ENCODE measurements at regions not wholly inside any gene's neighbourhood (a gene's known extent, or its start where the extent isn't known, plus 50 kb on each side); places are given as distances from the start of the nearest gene placed in this dataset.
A peak's percentile ranks its signal among the peaks of the same experiment; 100 is the strongest.

- no peak for DNase-seq (ENCODE audit: low read depth)
Observed at GRCh38 chr5:68431186-68431585, 215.6 kb downstream of the PIK3R1 start.

- DNase-seq (ENCODE audit: low read depth): no peak
Observed at GRCh38 chr5:68431601-68432337, 216.2 kb downstream of the PIK3R1 start.

DNA sequence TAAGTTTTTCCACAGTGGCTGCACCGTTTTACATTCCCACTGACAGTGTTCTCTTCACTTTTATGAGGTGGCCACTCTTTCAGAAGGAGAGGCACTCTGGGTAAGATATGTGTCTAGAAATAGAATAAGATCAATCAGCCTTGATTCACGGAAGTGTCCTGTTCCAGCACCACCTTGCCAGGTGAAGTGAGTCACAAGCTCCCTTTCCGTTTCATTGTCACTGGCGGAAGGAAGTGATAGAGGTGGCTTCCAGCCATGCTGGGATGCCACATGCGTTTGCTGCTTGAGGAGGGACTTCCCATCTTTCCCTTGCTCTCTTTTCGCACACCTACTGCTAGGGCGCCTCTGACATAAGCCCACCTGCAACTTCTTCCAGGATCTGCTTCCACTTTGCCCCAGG, 217.1 kb downstream of the PIK3R1 start:
- DNase-seq (ENCODE audit: low read depth): peak; percentile 24

DNA sequence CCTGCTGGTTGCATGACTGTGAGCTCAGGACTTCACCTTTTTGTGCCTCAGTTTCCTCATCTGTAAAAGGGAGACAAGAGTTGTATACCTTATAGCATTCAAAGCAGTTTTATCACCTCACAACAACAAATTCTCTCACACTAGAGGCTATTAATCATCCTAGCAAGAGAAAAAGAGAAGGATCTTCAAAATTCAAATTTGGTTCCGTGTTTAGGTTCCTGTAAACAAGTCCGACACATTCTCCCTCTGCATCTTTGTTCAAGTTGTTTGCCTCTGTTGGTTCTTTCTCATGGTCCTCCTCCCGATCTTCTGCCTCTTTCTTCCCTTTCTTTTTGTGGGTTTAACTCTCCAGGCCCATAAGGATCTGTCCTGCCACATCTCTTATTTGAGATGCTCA, 218.0 kb downstream of the PIK3R1 start:
- DNase-seq (ENCODE audit: low read depth): no peak

GRCh38 chr5:68433923-68434879, 218.6 kb downstream of the PIK3R1 start:
- peak; percentile 78 for DNase-seq (ENCODE audit: low read depth)

DNA sequence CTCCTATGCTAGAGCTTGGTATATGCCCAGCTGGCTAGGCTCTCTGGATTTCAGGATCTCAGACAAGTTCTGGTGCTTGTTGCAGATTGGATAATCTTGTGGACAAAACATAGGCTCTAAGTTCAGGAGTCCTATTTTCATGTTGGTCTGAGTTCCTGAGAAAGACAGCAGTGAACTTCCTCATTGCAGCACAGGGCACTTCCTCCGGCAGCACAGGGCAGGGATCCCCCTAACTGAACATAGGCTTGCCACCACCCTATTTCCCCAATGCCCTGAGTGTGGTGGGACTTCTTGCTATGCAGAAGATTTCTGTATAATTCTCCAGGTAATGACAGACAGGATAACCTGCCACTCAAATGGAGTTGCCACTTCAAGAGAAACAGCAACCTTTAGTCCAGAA, 220.1 kb downstream of the PIK3R1 start:
- no peak for DNase-seq (ENCODE audit: low read depth)

GRCh38 chr5:68436686-68437520, 221.3 kb downstream of the PIK3R1 start:
- no peak for DNase-seq (ENCODE audit: low read depth)

DNA sequence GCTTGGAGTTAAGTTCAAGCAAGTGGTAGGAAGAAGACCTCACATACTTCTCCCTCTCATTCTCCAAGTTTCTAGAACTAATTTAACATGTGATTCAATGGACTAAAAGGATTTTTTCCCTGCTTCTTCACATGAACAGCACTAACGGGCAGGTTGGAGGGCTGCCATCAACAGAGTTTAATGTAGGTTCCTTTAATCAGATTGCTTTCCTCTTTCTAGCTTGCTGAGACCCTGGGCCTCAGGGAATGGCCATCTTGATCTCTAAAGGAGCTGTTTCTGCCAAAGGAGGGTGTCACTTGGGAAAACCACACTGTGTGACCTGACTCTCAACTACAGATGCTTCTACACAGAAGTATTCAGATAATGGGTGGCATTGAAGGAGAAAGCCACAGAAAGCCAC, 223.3 kb downstream of the PIK3R1 start:
- DNase-seq (ENCODE audit: low read depth): no peak

DNA sequence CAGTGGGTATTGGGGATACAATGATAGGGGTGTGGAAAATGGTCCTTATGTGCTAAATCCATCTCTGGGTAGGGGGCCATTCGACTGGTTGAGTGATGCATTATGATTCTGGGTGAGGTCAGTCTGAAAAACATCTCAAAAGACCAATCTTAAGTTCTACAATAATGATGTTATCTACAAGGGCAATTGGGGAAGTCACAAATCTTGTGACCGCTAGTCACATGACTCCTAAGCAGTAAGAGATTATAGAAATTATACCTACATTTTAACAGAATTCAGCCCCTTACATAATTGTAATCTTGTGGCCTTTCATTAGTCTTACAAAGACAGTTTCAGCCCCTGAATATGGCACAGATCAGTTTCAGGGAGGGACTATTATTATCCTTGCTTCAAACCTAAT, 224.7 kb downstream of the PIK3R1 start:
- no peak for DNase-seq (ENCODE audit: low read depth)

DNA sequence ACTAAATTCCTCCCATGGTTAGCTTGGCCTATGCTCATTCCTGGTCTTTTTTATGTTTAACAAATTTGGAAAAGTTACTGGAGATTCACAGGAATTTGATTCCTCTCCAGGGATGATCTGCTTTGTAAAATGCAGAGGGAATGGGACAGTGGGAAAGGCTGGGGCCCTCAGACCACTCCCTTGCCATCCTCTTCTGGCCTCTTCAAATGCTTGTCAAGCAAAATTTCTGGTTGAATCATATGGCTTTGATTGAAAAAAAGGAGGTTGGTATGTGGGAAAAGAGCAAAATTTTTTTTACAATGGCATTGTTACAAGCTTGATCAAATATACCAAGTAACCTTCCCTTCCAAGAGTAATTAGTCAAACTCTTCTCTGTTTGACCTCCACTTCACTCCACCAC, 225.1 kb downstream of the PIK3R1 start:
- DNase-seq (ENCODE audit: low read depth): no peak

- no peak for DNase-seq (ENCODE audit: low read depth)
Observed at GRCh38 chr5:68441309-68442073, 225.9 kb downstream of the PIK3R1 start.

DNA sequence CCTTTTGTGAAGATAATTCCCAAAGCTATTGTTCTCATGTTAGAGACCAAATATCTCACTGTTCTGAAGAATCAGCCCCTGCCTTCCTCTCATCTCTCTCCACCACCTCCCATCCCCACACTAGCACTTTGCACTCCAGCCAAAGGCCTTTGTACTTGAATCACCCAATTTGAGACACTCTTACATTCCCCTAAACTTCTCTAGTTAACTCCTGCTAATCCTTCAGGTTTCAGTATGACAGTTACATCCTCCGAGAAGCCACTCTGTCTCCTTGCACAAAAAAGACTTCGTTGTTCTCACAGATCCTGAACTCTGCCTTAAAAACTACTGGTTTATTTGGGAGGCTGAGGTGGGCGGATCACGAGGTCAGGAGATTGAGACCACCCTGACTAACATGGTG, 227.5 kb downstream of the PIK3R1 start:
- DNase-seq (ENCODE audit: low read depth): no peak

- DNase-seq (ENCODE audit: low read depth): no peak
Observed at GRCh38 chr5:68444048-68444447, 228.5 kb downstream of the PIK3R1 start.

- no peak for DNase-seq (ENCODE audit: low read depth)
Observed at GRCh38 chr5:68444833-68445232, 229.3 kb downstream of the PIK3R1 start.

- no peak for DNase-seq (ENCODE audit: low read depth)
Observed at GRCh38 chr5:68445257-68446069, 229.9 kb downstream of the PIK3R1 start.

GRCh38 chr5:68446070-68446357, 230.5 kb downstream of the PIK3R1 start:
- no peak for DNase-seq (ENCODE audit: low read depth)

- no peak for DNase-seq (ENCODE audit: low read depth)
Observed at GRCh38 chr5:68446487-68446894, 230.9 kb downstream of the PIK3R1 start.

GRCh38 chr5:68447136-68447929, 231.8 kb downstream of the PIK3R1 start:
- no peak for DNase-seq (ENCODE audit: low read depth)

- DNase-seq (ENCODE audit: low read depth): no peak
Observed at GRCh38 chr5:68449380-68449779, 233.8 kb downstream of the PIK3R1 start.
